Fibroblast of lung (primary cell): ENCODE measurements at regions not wholly inside any gene's neighbourhood (a gene's known extent, or its start where the extent isn't known, plus 50 kb on each side); places are given as distances from the start of the nearest gene placed in this dataset.

ENCODE experiments used
- DNase-seq, 2 donors: peaks; one replicate each; pipeline versions ENCODE4 v3.0.0 to v3.0.0-alpha.2; 2010; ENCODE audit warnings: low read depth in 2 of 2
- H2AFZ ChIP-seq: 2 replicates; pipeline ENCODE4 v1.5.1; 2012; ENCODE audit warnings: low read length, control low read depth, inconsistent platforms
- H3K27ac ChIP-seq: 2 replicates; pipeline ENCODE4 v1.5.1; 2011; ENCODE audit warnings: low read length, control low read depth; ENCODE audit not compliant: insufficient read depth
- H3K27me3 ChIP-seq: 2 replicates; pipeline ENCODE4 v1.5.1; 2011; ENCODE audit warnings: mild to moderate bottlenecking, low read length; ENCODE audit not compliant: control insufficient read depth, insufficient read depth
- H3K36me3 ChIP-seq: 2 replicates; pipeline ENCODE4 v1.5.1; 2011; ENCODE audit warnings: low read length; ENCODE audit not compliant: control insufficient read depth, insufficient read depth
- H3K4me1 ChIP-seq: 2 replicates; pipeline ENCODE4 v1.5.1; 2011; ENCODE audit warnings: low read length; ENCODE audit not compliant: control insufficient read depth, insufficient read depth; ENCODE audit errors: extremely low read depth
- H3K4me2 ChIP-seq: 2 replicates; pipeline ENCODE4 v1.5.1; 2011; ENCODE audit warnings: low read length, control low read depth; ENCODE audit not compliant: insufficient read depth; ENCODE audit errors: extremely low read depth
- H3K4me3 ChIP-seq, 4 experiments: fragments of 200-600 bp in 1 of 4; sonication (generic) in 1 of 4; replicated peaks in 1 of 4; 2 replicates each; pipeline ENCODE4 v1.5.1; 2011 to 2016; ENCODE audit warnings: low read length in 4 of 4, low read depth in 3 of 4, mild to moderate bottlenecking in 3 of 4, control low read depth in 2 of 4, inconsistent platforms in 1 of 4, mixed read lengths in 1 of 4; ENCODE audit not compliant: insufficient read depth in 1 of 4; ENCODE audit errors: control extremely low read depth in 1 of 4
- H3K79me2 ChIP-seq: 2 replicates; pipeline ENCODE4 v1.5.1; 2012; ENCODE audit warnings: mild to moderate bottlenecking, low read length, inconsistent platforms; ENCODE audit not compliant: control insufficient read depth, insufficient read depth
- H3K9ac ChIP-seq: 2 replicates; pipeline ENCODE4 v1.5.1; 2011; ENCODE audit warnings: mild to moderate bottlenecking, low read length, control low read depth; ENCODE audit not compliant: insufficient read depth
- H3K9me3 ChIP-seq: 2 replicates; pipeline ENCODE4 v1.5.1; 2012; ENCODE audit warnings: low read depth, low read length; ENCODE audit not compliant: control insufficient read depth, insufficient read depth
- H4K20me1 ChIP-seq: 2 replicates; pipeline ENCODE4 v1.5.1; 2011; ENCODE audit warnings: low read length; ENCODE audit not compliant: control insufficient read depth, insufficient read depth; ENCODE audit errors: extremely low read depth
- EZH2 ChIP-seq: IDR thresholded peaks from 2 replicates; pipeline ENCODE4 v1.5.1; 2012; ENCODE audit warnings: low read length, control low read depth, mild to moderate bottlenecking; ENCODE audit errors: missing control alignments
- TF ChIP-seq, protein P1 (sequence below), 2 donors: IDR thresholded peaks in 1 of 2; conservative IDR thresholded peaks in 1 of 2; 1 replicate in 1 of 2; 2 replicates in 1 of 2; pipeline ENCODE4 v1.5.1; 2011 to 2012; ENCODE audit warnings: low read length in 2 of 2, control low read depth in 1 of 2, inconsistent platforms in 1 of 2, low read depth in 1 of 2, mild to moderate bottlenecking in 1 of 2

DNA sequence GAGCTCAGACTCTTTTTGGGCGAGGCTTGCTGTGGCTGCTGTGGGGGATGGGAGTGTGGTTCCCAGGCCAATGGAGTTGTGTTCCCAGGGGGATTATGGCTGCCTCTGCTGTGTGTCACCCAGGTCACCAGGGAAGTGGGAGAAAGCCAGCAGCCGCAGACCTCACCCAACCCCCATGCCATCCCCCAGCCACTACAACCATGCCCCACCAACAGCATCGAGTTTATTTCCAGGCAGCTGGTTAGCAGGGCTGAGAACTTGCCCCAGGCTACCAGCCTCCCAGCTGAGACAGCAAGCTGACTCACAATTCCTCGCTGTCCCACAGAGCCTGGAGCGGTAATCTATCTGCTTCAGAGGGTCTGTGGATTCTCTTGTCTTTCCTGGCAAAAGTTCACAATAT, 331.7 kb downstream of the FRK start:
- no peaks in the 10 kb centered on the region for H3K9me3 ChIP-seq
- H4K20me1 ChIP-seq = no peaks in the 10 kb centered on the region
- TF ChIP-seq, protein P1, sequence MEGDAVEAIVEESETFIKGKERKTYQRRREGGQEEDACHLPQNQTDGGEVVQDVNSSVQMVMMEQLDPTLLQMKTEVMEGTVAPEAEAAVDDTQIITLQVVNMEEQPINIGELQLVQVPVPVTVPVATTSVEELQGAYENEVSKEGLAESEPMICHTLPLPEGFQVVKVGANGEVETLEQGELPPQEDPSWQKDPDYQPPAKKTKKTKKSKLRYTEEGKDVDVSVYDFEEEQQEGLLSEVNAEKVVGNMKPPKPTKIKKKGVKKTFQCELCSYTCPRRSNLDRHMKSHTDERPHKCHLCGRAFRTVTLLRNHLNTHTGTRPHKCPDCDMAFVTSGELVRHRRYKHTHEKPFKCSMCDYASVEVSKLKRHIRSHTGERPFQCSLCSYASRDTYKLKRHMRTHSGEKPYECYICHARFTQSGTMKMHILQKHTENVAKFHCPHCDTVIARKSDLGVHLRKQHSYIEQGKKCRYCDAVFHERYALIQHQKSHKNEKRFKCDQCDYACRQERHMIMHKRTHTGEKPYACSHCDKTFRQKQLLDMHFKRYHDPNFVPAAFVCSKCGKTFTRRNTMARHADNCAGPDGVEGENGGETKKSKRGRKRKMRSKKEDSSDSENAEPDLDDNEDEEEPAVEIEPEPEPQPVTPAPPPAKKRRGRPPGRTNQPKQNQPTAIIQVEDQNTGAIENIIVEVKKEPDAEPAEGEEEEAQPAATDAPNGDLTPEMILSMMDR (conservative IDR thresholded peaks at IDR 0.05 in 1 of 2, IDR thresholded peaks at IDR 0.05 in 1 of 2; ENCODE audit: low read depth in 1 of 2, low read length in 2 of 2) = no peak
- no peak for TF ChIP-seq EZH2
- H3K9ac ChIP-seq = no peak overlapping the region
- no peak overlapping the region for H3K27ac ChIP-seq
- H3K4me2 ChIP-seq = no peak overlapping the region
- no peaks in the 10 kb centered on the region for H3K79me2 ChIP-seq
- H3K27me3 ChIP-seq = no peaks in the 10 kb centered on the region
- H3K4me3 ChIP-seq = no peak overlapping the region
- no peaks in the 10 kb centered on the region for H3K36me3 ChIP-seq
- no peak overlapping the region for H2AFZ ChIP-seq
- H3K4me1 ChIP-seq = no peaks in the 10 kb centered on the region
- DNase-seq = no peak

GRCh38 chr6:115728171-115728570, 332.5 kb downstream of the FRK start:
- Histone ChIP-seq H3K36me3 (no peaks in the 10 kb centered on the region), H3K27ac (no peak overlapping the region), H3K4me2 (no peak overlapping the region), H2AFZ (no peak overlapping the region), H3K9ac (no peak overlapping the region), H3K4me3 (no peak overlapping the region), H3K79me2 (no peaks in the 10 kb centered on the region), H3K27me3 (no peaks in the 10 kb centered on the region), H3K4me1 (no peaks in the 10 kb centered on the region), H4K20me1 (no peaks in the 10 kb centered on the region), H3K9me3 (no peaks in the 10 kb centered on the region)
- TF ChIP-seq, protein P1 (conservative IDR thresholded peaks at IDR 0.05 in 1 of 2, IDR thresholded peaks at IDR 0.05 in 1 of 2; ENCODE audit: low read depth in 1 of 2, low read length in 2 of 2) = no peak
- TF ChIP-seq EZH2 = no peak
- no peak for DNase-seq

GRCh38 chr6:115721564-115721963, 339.1 kb downstream of the FRK start:
- TF ChIP-seq EZH2 = no peak
- TF ChIP-seq, protein P1 (conservative IDR thresholded peaks at IDR 0.05 in 1 of 2, IDR thresholded peaks at IDR 0.05 in 1 of 2; ENCODE audit: low read depth in 1 of 2, low read length in 2 of 2) = no peak
- Histone ChIP-seq H3K79me2 (no peaks in the 10 kb centered on the region), H3K9me3 (no peaks in the 10 kb centered on the region), H3K9ac (no peak overlapping the region), H3K4me1 (no peaks in the 10 kb centered on the region), H4K20me1 (no peaks in the 10 kb centered on the region), H3K36me3 (no peaks in the 10 kb centered on the region), H3K27ac (no peak overlapping the region), H3K4me2 (no peak overlapping the region), H3K27me3 (no peaks in the 10 kb centered on the region), H2AFZ (no peak overlapping the region), H3K4me3 (no peak overlapping the region)
- no peak for DNase-seq
